Lung (tissue), 11 donors: ENCODE measurements at regions not wholly inside any gene's neighbourhood (a gene's known extent, or its start where the extent isn't known, plus 50 kb on each side); places are given as distances from the start of the nearest gene placed in this dataset.

ENCODE experiments used
- ATAC-seq: fragments of 200-7000 bp; cut with Tn5 transposase; one replicate; pipeline ENCODE4 v1.9.1; 2020; ENCODE audit warnings: moderate number of reproducible peaks; ENCODE audit not compliant: insufficient read depth, low FRiP score
- DNase-seq, 3 donors: peaks; one replicate each; pipeline ENCODE4 v3.0.0-alpha.2; 2013 to 2017
- H3K27ac ChIP-seq, 2 donors: one replicate each; pipeline ENCODE4 v1.5.1; 2013; ENCODE audit warnings: mild to moderate bottlenecking in 2 of 2, moderate library complexity in 2 of 2, control low read depth in 1 of 2, inconsistent platforms in 1 of 2, low read depth in 1 of 2, low read length in 1 of 2
- H3K27me3 ChIP-seq, 3 donors: one replicate each; pipeline ENCODE4 v1.5.1; 2013; ENCODE audit warnings: low read length in 2 of 3; ENCODE audit not compliant: control insufficient read depth in 3 of 3, insufficient read depth in 3 of 3
- H3K36me3 ChIP-seq, 4 donors: one replicate each; pipeline ENCODE4 v1.5.1; 2013; ENCODE audit warnings: low read length in 4 of 4, mild to moderate bottlenecking in 1 of 4, moderate library complexity in 1 of 4; ENCODE audit not compliant: control insufficient read depth in 4 of 4, insufficient read depth in 4 of 4
- H3K4me1 ChIP-seq, 5 donors: one replicate each; pipeline ENCODE4 v1.5.1; 2013; ENCODE audit warnings: low read length in 5 of 5, mild to moderate bottlenecking in 2 of 5, moderate library complexity in 1 of 5; ENCODE audit not compliant: control insufficient read depth in 5 of 5, insufficient read depth in 5 of 5
- H3K4me3 ChIP-seq: one replicate; pipeline ENCODE4 v1.5.1; 2013; ENCODE audit warnings: mild to moderate bottlenecking, control low read depth, moderate library complexity
- H3K9ac ChIP-seq, 2 donors: one replicate each; pipeline ENCODE4 v1.5.1; 2013; ENCODE audit warnings: low read length in 2 of 2, control low read depth in 1 of 2; ENCODE audit not compliant: insufficient read depth in 1 of 2
- H3K9me3 ChIP-seq, 4 donors: one replicate each; pipeline ENCODE4 v1.5.1; 2013; ENCODE audit warnings: low read length in 3 of 4, mild to moderate bottlenecking in 1 of 4, moderate library complexity in 1 of 4; ENCODE audit not compliant: control insufficient read depth in 4 of 4, insufficient read depth in 3 of 4
- WGBS, 2 donors: extraction: QIAGEN DNeasy Blood & Tissue Kit; methylation state at CpG; one replicate each; pipeline ENCODE4 v1.1.7; 2013; 5-methylcytosine and 5-hydroxymethylcytosine counted together
- TF ChIP-seq, protein P1 (sequence below): IDR thresholded peaks from 2 replicates; pipeline ENCODE4 v1.5.1; 2012; ENCODE audit warnings: mild to moderate bottlenecking; ENCODE audit errors: control extremely low read depth, extremely low read depth
- donor health status: control.
- donor health status: control.
- donor health status: Bipolar disorder and iron deficiency.
- donor health status: healthy.
- donor health status: DM: yes; HTN: yes; CAD: no.

- no peak overlapping the region for H3K9ac ChIP-seq
- H3K36me3 ChIP-seq, result no peaks in the 10 kb centered on the region
- ATAC-seq (no peak), DNase-seq (no peak)
- H3K4me1 ChIP-seq, result no peaks in the 10 kb centered on the region
- H3K27ac ChIP-seq, result no peak overlapping the region
- TF ChIP-seq, protein P1, sequence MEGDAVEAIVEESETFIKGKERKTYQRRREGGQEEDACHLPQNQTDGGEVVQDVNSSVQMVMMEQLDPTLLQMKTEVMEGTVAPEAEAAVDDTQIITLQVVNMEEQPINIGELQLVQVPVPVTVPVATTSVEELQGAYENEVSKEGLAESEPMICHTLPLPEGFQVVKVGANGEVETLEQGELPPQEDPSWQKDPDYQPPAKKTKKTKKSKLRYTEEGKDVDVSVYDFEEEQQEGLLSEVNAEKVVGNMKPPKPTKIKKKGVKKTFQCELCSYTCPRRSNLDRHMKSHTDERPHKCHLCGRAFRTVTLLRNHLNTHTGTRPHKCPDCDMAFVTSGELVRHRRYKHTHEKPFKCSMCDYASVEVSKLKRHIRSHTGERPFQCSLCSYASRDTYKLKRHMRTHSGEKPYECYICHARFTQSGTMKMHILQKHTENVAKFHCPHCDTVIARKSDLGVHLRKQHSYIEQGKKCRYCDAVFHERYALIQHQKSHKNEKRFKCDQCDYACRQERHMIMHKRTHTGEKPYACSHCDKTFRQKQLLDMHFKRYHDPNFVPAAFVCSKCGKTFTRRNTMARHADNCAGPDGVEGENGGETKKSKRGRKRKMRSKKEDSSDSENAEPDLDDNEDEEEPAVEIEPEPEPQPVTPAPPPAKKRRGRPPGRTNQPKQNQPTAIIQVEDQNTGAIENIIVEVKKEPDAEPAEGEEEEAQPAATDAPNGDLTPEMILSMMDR, result no peak
- 85 to 93% methylated on average over 1 of the region's 1 CpG for WGBS, 2 donors
- no peaks in the 10 kb centered on the region for H3K27me3 ChIP-seq
- H3K4me3 ChIP-seq, result no peak overlapping the region
- no peaks in the 10 kb centered on the region for H3K9me3 ChIP-seq
These were observed 305.8 kb upstream of the ZP4 start for GRCh38 chr1:238196516-238196915.

DNA sequence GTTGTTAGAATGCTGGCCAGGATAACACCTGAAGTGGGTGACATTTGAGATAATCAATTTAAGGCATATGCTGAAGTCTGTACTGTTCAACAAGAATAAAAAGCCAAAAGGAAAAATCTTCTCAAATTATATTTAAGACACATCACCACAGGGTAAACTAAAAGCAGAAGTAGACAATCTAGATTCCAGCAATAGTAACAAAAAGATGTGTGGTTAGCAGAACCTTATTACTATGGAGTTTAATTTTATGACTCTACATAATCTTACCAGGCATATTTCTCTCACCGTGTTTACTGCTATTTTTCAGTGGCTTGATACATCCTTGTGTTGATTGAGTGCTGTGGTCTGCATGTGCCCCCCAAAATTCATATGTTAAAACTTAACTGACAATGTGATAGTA is 300.4 kb upstream of the ZP4 start:
- Histone ChIP-seq H3K27ac (no peak overlapping the region), H3K9me3 (no peaks in the 10 kb centered on the region), H3K9ac (no peak overlapping the region), H3K27me3 (no peaks in the 10 kb centered on the region), H3K36me3 (no peaks in the 10 kb centered on the region), H3K4me1 (no peaks in the 10 kb centered on the region), H3K4me3 (no peak overlapping the region)
- ATAC-seq (no peak), DNase-seq (no peak)
- TF ChIP-seq, protein P1, result no peak
- 39 to 55% methylated on average over 1 of the region's 1 CpG for WGBS, 2 donors

DNA sequence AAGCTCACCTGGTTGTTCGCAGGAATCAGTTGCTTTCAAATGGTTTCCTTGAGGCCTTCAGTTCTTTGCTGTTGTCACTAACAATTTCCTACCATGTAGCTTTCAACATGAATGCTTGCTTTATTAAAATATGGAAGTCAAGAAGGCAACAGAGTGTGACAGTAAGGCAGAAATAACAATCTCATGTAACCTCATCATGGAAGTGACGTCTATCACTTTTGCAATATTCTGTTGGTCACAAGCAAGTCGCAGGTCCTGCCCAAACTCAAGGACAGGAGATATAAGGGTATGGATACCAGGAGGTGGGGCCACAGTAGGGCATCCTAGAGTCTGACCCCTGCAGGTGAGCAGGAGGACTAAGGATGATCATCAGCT is 296.8 kb upstream of the ZP4 start:
- ATAC-seq, result no peak
- H3K27ac ChIP-seq, result no peak overlapping the region

More for the DNA sequence above, 296.8 kb upstream of the ZP4 start:
- DNase-seq, result no peak
- Histone ChIP-seq H3K4me3 (no peak overlapping the region), H3K9me3 (peaks cover 0 to 7% (median 0%) of the 10 kb centered on the region in 4 donors), H3K36me3 (no peaks in the 10 kb centered on the region), H3K4me1 (no peaks in the 10 kb centered on the region), H3K27me3 (no peaks in the 10 kb centered on the region), H3K9ac (no peak overlapping the region)
- TF ChIP-seq, protein P1, result no peak
- WGBS, 2 donors, result 91 to 93% methylated on average over 3 of the region's 3 CpGs
